Midbrain (tissue), 1 donor: ENCODE measurements at regions not wholly inside any gene's neighbourhood (a gene's known extent, or its start where the extent isn't known, plus 50 kb on each side); places are given as distances from the start of the nearest gene placed in this dataset.
A peak's percentile ranks its signal among the peaks of the same experiment; 100 is the strongest.

ENCODE experiments used
- DNase-seq: peaks from one replicate; lab custom pipeline; 2025; lab: John Stamatoyannopoulos, UW

DNA sequence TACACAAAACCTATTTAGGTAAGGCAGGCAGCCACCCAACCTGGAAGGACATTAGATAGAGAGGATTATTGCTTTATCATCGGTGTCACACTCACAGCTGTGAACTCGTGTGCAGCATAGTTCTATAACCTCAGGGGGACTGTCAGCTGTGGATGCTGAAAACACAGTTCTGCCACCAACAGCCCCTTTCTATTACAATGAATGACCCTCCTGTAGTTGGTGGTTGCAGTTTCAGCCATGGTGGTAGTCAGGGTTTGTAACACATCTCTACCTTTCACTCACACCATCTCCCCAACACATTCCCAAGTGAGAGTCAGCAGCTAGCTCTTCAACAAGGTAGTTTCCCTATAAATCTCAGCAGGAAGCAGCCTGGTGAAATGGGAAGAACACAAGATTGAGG, 136.8 kb downstream of the ZC3H11B start:
- DNase-seq = no peak

DNA sequence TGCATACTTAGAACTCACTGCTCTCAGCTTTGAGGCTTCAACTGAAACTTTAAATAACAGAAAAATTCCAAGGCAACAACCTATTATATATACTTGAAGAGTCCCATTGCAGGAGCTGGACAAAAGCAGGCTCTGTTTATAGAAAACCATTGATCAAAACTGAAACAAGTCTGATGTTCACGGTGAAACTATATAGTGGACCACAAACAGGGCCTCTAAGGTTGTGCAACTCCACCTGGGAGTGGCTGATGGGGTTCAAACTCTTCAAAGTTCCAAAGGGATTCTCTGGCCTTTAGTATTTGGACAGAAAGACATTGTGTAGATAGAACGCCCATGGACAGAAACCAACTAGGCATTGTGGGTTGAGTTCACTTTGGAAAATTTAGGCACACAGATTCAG, 140.3 kb downstream of the ZC3H11B start:
- no peak for DNase-seq

DNA sequence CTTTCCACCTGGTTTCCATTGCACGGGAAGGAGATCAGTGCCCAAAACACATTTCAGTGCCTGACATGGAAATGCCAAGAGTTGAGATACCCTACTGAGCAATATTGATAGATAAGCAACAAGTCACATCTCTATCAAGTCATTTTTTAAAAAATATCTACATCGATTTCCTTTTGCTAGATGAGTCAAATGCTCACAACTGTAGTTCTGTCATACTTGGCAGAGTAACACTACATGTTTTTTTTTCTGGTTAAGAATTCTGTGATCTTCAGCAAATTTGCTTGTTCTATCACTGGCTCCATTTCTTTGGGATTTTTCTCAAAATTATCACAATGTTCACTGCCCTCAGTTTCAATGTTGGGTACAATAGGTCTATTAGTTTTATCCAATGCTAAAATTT, 145.4 kb downstream of the ZC3H11B start:
- no peak for DNase-seq

DNA sequence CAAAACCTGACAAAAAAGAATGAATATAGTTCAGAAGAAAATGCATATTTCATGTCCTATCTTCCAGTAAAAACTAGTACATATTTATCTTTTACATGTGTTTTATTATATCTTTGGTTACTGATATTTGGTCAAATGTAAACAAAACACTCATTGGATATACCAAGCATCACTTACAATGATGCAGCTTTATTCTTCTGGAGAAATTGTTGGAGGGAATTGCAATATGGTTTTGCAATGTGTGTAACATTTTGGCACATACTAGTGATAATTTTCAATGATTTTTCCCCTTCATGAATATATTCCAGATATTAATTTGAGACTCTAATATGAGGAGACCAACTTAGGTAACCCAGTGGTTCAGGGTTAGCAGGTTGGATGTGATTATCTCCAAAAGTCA, 146.1 kb downstream of the ZC3H11B start:
- DNase-seq = no peak

DNA sequence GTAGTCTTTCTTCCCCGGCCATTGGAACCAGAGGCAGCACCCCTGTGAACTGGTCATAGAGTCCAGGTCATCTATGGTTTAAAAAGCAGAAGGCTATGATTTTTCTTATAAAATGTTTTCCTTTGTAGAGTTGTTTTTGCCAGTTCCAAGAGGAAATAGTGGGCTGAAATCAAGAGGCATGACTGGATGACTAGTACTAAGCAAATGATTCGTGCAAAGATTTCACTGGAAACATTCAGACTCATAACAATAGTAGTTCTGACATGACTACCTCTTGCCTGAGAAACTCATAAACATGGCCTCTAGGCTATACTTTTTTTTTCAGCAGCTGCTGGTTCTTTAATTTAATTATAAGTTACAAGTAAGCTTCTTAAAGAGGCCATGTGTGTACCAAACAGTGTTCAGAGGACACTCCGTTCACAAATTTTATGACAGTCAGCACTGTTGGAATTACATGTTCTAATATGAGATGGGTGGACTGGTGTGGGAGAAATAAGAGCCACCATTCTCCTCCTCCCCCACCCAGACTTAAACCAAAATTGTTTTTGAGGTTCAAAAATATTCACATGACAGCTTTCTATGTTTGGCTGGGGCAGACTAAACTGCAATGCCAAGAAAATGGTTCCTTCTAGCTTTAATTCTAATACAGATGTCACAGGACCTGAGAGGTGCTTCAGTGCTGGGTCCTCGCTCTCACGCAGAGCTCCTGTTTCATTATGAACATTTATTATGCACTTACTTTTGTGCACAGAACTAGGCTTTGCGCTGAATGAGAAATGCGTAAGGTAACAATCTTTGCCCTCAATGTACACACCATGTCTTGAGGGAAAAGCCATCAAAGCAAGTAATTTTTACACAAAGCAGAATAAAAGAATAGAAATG, 147.5 kb downstream of the ZC3H11B start:
- DNase-seq = no peak

DNA sequence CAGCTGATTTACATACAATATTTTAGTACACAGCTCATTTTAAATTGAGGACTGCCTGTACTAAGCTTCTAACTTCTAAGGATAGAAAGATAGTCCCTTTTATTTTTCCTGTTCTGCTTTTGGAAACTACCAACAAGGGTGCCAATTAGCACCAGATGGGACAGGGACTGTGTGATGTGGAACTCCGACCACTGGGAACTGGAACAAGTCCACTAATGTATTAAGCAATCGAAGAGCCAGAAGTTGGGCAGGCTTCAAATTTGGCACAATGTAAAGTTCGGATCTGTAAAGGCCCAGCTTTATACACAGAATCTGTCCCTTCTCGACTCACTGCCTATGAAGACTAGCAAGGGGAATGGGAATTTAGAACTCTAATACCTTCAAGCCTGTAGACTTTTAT, 149.3 kb downstream of the ZC3H11B start:
- peak; percentile 13 for DNase-seq

DNA sequence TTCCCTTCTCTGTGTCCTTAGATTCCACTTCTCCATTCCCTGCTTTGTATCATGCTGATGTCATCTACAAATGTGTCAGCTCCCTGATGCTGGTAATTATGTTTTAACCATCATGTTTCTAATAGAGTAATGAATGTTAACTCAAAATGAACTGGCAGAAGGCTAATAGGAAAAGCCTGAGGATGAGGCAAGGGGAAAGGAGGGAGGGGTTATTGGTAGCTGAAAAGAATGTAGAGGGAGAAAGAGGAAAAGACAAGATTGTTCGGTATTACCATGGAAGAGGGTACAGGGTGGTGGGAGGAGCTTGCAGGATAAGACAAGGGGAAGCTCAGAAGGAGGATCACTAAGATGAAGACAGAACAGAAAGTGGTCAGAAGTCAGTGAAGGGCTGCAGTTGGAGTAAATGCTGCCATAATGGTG, 150.9 kb downstream of the ZC3H11B start:
- no peak for DNase-seq

DNA sequence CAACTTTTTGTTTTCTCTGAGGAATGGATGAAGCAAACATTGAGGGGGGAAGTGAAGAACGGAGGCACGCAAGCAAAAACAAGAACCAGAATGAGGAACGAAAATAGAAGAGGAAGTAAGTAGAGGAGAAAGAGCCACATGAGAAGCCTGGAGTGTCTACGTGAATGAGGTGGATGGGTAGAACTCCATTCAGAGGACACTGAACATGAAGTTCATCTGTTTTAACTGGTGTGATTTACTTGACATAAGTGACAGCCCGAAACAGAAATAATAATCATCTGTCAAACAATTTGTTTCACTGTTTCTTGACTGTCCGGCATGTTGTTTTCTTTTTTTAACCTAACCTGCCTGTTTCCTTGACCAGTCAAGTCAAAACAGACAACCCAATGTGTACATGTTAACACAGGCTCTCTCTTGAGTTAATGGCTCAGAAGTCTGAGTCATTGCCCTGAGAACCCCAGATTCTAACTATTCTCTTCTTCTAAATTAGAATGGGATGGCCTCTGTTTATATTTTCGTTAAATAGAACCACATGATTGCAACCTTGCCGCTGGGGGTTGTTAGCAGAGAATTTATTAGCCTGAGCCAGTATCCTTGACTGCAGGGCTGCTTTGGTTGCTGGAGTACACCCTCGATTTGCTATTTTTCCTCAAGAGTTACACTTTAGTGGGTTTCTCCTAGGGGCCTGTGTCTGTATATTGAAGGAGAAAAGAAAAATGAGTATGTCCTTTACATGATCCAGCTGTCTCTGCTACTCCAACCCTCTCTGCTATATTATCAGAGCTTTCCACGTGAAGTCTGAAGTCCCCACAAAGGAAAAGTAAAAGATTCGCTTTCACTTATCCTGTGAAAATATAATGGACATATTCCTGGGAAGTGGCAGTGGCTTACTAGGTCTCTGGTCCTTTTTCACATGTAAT, 151.7 kb downstream of the ZC3H11B start:
- no peak for DNase-seq

DNA sequence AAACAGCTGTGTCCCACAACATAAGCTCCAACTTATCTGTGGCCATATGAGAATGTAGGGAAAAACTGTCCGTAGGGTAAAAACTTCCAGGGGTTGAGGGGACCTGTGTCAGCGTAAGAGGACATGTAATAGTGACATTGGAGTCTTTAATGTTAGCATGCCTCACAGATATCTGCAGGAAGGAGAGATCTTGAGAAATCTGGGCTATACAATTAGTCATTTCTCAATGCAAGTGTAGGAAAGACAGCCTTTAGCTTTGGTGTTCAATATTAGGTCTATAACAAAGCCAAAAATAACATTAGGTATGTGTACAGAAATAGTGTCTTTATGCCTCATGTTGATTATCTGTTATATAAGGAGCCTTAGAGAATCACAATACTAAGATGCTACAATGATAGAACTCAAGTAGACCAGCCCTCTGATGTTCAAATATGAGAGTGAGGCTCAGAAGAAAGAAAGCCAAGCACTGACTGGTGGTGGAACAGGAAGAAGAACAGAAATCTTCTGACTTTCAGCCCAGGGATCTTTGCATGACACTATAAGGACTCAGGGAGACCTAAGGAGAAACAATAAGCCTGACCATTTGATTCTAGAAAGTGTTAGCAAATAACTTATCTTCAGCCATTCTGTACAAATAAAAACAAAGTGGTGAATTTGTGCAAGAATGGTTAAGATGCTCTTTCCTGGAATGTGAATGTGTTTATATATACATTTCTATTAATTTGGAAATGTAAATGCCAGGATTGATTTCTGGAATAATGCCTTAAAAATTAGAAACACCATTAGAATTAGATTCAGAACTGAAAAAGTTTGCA, 152.6 kb downstream of the ZC3H11B start:
- DNase-seq = no peak

DNA sequence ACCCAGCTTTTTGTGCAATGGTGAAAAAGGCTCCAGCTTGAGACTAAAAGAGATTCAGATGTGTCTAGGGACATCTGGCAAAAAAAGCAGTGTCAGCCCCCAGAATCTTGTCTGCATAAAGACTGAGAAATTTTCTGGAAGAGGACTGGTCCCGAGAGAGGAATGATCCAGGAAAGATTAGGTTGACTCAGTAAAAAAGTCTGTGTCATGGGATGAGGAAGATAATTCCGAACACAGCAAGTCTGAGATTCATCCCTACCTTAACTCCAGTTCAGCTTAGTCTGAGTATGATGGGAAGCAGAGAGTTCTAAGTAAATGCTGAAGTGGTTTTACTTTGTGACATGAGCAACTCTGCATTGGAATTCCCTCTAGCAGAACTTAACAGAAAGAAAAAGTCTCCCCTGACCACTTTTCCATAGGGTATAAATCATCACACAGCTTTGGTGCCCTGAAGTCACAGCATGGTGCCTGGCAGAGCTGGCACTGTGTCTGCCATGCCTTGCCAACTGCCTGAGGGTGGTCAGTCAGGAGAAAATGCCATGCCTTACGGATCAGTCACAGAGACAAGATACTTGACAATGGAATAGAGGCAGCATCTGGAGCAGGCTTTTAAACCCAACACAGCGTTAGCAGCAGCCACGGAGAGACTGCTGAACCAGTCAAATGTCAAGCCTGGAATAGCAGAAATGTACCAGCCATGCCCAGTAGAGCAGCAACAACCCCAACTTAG, 153.4 kb downstream of the ZC3H11B start:
- no peak for DNase-seq

DNA sequence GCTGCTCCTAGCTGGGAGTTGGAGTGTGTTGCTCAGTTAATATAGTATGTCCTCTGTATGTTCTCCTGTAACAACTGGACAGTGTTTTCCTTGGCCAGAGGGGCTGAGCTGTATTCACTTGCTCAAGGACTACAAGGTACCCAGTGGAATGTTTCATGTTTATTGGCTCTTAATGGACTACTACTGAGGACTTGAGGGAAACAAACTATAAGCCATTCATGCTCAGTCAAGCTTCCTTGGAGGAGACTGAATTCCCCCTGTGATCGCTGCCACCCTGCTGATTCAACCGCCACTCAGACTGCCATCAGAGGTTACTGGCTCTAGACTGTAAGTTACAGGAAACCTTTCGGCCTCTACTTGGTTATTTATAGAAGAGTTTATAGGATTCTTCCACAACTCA, 166.6 kb downstream of the ZC3H11B start:
- DNase-seq = no peak

DNA sequence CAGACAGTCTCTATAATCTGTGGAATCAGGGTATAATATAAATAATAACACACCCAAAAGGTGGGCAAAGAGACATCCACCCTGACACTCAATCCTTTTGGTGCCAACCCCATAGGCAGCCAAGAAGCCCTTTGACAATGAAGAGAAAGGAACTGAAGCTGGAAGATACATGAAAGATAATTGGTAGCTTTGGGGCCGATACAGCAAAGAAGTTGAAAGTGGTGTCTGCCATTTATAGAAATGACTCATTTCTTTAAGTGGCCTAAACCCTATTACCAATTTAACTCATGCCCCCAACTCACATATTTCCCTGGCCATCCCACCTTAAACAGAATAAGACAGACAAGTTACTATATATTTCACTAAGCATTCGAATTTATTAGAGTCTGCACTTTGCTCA, 167.0 kb downstream of the ZC3H11B start:
- no peak for DNase-seq

DNA sequence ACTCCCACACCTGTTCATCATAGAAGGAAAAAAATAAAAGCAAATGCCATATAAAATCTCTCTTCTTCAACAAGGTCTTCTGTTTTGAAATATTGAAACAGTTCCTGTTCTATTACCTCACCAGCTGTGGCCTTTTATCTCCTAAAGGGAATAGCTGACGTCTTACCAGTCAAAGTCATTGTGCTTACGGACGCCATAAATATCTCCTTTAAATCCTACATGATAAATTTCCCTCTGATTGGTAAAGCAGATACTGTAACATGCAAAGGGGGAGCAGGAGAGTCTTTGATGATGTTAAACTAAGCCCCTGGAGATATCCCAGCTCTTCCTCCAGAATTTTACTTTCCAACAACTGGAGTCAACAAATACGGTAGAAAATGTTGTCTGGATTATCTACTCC, 168.4 kb downstream of the ZC3H11B start:
- DNase-seq = no peak

DNA sequence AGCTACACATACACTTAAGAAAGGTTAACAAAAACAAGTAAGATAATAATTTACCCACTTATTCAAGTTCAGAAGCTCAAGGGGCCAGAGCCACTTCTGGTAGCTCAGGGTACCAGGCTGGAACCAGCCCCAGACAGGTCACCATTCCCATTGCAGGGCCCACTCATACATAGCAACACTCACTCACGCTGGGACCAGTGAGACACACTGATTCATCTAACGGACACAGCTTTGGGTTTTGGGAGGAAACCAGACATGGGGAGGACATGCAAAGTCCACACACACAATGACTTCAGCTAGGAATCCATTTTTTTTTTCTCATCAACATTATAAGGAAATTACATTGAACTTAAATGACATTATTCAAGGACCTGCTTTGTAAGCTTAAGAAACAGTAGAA, 169.1 kb downstream of the ZC3H11B start:
- no peak for DNase-seq

DNA sequence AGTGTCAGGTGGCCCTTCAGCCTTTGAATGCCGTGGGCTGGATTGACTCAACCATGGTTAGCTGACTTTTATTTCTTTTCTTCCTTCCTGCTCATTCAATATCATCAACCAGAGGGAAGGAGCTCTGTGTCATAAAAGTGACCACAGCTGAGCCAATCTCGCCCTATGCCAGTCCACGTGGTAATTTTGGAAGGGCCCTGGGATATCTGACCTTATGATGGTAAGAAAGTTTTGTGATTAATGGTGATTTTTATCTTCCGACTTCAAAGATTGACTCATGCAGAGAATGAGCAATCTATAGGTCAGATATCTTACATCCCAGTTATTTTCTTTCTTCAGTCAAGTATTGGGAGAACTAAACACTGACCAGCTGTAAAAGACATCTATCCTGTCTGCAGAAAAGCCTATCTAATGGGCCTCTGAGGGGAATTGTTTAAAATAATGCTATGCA, 170.3 kb downstream of the ZC3H11B start:
- no peak for DNase-seq

DNA sequence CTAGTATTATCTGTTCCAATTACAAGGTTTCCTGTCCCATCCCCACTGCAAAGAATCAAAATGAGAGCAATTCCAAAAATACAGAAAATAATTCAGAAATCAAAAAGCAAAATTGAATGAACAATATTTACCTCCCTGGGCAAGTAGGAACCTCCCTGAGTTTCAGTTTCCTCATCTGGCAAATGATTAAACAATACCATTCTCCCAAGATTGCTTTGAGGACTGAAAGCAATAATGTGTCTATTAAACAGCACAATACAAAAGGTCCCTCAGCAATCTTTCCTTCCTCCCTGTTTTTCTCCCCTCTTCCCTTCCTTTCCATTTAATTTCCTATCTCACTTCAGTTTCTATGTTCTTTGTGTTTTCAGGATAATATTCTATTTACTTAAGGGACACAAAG, 171.0 kb downstream of the ZC3H11B start:
- DNase-seq = no peak

DNA sequence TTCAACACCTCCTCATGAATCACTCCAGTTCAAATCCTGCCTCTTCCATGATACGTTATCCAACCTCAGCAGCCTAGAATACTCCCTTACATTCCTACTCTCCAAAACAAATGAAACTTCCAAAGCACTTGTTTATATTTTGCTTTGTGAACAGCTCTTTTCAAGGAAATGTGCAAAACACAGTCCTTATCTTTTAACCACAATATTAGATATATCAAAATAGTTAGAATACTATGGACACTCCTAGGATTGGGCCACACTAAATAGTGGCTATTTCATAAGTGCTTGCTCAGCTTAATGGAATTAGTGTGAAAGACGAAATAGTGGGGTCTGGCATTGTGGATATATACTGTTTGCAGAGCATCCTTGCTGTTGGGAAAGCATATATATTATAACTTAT, 173.5 kb downstream of the ZC3H11B start:
- DNase-seq = no peak

DNA sequence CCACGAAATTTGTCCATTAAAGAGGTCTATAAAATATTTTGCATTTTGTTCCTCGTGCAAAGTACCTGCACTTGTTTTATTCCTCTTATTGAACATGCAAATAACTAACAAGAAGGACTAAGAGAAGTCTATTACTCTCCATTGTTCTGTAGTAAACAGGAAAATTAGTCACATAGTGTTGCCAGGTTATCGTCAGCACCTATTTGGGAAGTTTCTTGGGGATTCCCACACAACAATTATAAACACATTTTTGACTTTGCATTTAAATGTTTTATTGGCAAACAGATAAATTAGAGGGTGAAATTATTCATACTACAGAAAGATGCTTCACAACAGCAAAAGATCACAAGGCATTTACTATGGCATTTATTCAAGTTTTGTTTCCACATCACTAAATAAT, 174.5 kb downstream of the ZC3H11B start:
- no peak for DNase-seq

DNA sequence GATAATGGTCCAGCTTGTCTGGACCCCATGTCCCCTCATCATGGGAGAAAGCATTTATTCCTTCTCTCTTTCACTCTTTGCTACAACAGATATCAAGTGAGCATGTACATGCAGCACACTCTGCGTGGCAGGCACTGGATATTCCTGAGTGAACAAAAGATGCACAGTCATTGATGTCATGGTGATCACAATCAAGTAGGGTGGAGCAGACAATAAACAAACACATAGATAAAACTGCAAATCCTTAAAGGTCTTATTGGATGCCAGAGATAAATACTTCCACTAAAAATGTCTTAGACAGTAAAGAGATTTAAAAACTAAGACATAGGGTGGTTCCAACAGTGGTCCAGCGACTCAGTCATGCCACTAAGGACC, 178.0 kb downstream of the ZC3H11B start:
- no peak for DNase-seq

DNA sequence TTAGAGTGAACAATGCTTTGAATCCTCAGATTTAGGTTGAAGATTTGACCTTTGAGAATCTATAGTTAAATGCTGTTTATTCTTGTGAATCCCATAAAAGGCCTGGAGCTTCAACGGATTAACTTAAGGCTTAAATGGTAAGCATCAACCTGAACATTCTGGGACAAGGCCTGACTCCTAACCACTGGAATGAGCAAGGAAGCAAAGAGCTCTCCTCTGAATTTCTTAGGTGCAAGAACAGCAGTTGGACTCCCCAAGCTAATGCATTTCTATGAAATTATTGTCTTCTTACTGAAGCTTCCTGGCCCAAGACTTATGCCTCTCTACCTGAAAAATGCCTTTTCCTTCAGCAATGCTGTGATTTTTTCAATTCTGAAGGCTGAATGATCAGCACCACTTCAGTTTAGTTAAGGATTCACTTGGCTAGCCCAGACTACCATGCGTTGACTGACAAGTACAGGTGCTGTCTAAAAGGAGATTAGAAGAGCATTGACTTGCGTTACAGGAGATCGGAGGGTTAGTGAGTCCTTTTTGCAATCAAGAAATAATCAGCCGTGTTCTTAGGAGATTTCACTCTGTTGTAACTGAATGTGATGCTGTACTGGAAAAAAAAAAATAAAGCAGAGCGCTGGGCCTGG, 178.5 kb downstream of the ZC3H11B start:
- no peak for DNase-seq
